Breast epithelium (tissue), 4 donors: ENCODE measurements at regions not wholly inside any gene's neighbourhood (a gene's known extent, or its start where the extent isn't known, plus 50 kb on each side); places are given as distances from the start of the nearest gene placed in this dataset.

Experiments used
- DNase-seq, 2 donors: peaks; one replicate each; pipeline ENCODE4 v3.0.0-alpha.2; 2019; ENCODE audit warnings: low spot score in 2 of 2
- H3K27ac ChIP-seq, 2 donors: fragments of 200-600 bp; sonication (generic) in 1 of 2; one replicate each; pipeline ENCODE4 v1.5.1; 2016 to 2019; ENCODE audit warnings: mild to moderate bottlenecking in 1 of 2
- H3K27me3 ChIP-seq, 2 donors: fragments of 200-600 bp; sonication (generic) in 1 of 2; one replicate each; pipeline versions ENCODE4 v1.5.1 to v1.6.0; 2017 to 2019; ENCODE audit warnings: control low read depth in 1 of 2, mild to moderate bottlenecking in 1 of 2
- H3K36me3 ChIP-seq: fragments of 200-600 bp; one replicate; pipeline ENCODE4 v1.5.1; 2019
- H3K4me1 ChIP-seq, 2 donors: fragments of 200-600 bp; sonication (generic); one replicate each; pipeline ENCODE4 v1.5.1; 2016 to 2019; ENCODE audit warnings: control low read depth in 1 of 2
- H3K4me3 ChIP-seq, 3 donors: fragments of 200-600 bp; sonication (generic); 1 replicate in 2 of 3; 2 replicates in 1 of 3; pipeline ENCODE4 v1.5.1; 2016 to 2019; ENCODE audit warnings: mild to moderate bottlenecking in 3 of 3, moderate library complexity in 2 of 3
- H3K9me3 ChIP-seq, 2 donors: fragments of 200-600 bp; sonication (generic) in 1 of 2; one replicate each; pipeline ENCODE4 v1.5.1; 2016 to 2019; ENCODE audit warnings: control low read depth in 1 of 2
- CTCF ChIP-seq, 3 donors: fragments of 450-650 bp; IDR thresholded peaks; one replicate each; pipeline ENCODE4 v1.5.1; 2016 to 2017; ENCODE audit warnings: antibody characterized with exemption in 3 of 3, mild to moderate bottlenecking in 3 of 3, moderate library complexity in 3 of 3
- POLR2A ChIP-seq: fragments of 450-650 bp; IDR thresholded peaks from one replicate; pipeline ENCODE4 v1.6.1; 2016; ENCODE audit warnings: antibody characterized with exemption, mild to moderate bottlenecking, moderate library complexity
- POLR2AphosphoS5 ChIP-seq, 3 donors: sonication (generic); formaldehyde crosslinking; IDR thresholded peaks; one replicate each; pipeline ENCODE4 v1.6.1; 2017; ENCODE audit warnings: antibody characterized with exemption in 3 of 3
- intact Hi-C: fragments of 100-400 bp; cut with DNase I; formaldehyde crosslinking; loops from one replicate; pipeline ENCODE4 v1.15.1; 2023; ENCODE audit warnings: low total_unique reads

GRCh38 chr4:73679836-73680235 is 59.6 kb upstream of the RASSF6 start:
- Histone ChIP-seq H3K4me1 (no peaks in the 10 kb centered on the region), H3K27ac (no peak overlapping the region), H3K9me3 (no peaks in the 10 kb centered on the region), H3K36me3 (no peaks in the 10 kb centered on the region), H3K4me3 (no peak overlapping the region), H3K27me3 (no peaks in the 10 kb centered on the region)
- no peak for DNase-seq
- no peak for TF ChIP-seq CTCF (IDR thresholded peaks at IDR 0.05)
- intact Hi-C loops: loop anchor here (5.0 kb wide), 1 partner anchor 877 kb away; no protein-coding TSS in a partner anchor

GRCh38 chr4:73681776-73682175 is 58.6 kb upstream of the CXCL8 start:
- no peaks in the 10 kb centered on the region for H3K27me3 ChIP-seq
- H3K4me1 ChIP-seq: no peaks in the 10 kb centered on the region
- H3K27ac ChIP-seq: no peak overlapping the region
- intact Hi-C loops: no loop called here
- H3K4me3 ChIP-seq: no peak overlapping the region
- no peak for DNase-seq
- TF ChIP-seq CTCF (IDR thresholded peaks at IDR 0.05) (no peak), POLR2AphosphoS5 (IDR thresholded peaks at IDR 0.05) (no peak)
- H3K9me3 ChIP-seq: no peaks in the 10 kb centered on the region
- H3K36me3 ChIP-seq: no peaks in the 10 kb centered on the region

- H3K27me3 ChIP-seq: no peaks in the 10 kb centered on the region
- H3K9me3 ChIP-seq: no peaks in the 10 kb centered on the region
- TF ChIP-seq POLR2AphosphoS5 (IDR thresholded peaks at IDR 0.05) (no peak), POLR2A (no peak), CTCF (IDR thresholded peaks at IDR 0.05) (no peak)
- no peak overlapping the region for H3K27ac ChIP-seq
- H3K36me3 ChIP-seq: no peaks in the 10 kb centered on the region
- H3K4me1 ChIP-seq: no peaks in the 10 kb centered on the region
- intact Hi-C loops: no loop called here
- no peak overlapping the region for H3K4me3 ChIP-seq
- no peak for DNase-seq
Measured at GRCh38 chr4:73682508-73682907, 57.9 kb upstream of the CXCL8 start.

GRCh38 chr4:73683033-73683432 is 57.3 kb upstream of the CXCL8 start:
- no peak for DNase-seq
- no peaks in the 10 kb centered on the region for H3K36me3 ChIP-seq
- H3K9me3 ChIP-seq: no peaks in the 10 kb centered on the region
- H3K27me3 ChIP-seq: no peaks in the 10 kb centered on the region
- no peak overlapping the region for H3K27ac ChIP-seq
- TF ChIP-seq POLR2AphosphoS5 (IDR thresholded peaks at IDR 0.05): no peak
- no peak for TF ChIP-seq CTCF (IDR thresholded peaks at IDR 0.05)
- no peak for TF ChIP-seq POLR2A
- no peak overlapping the region for H3K4me3 ChIP-seq
- no peaks in the 10 kb centered on the region for H3K4me1 ChIP-seq
- intact Hi-C loops: no loop called here

GRCh38 chr4:73683456-73683855 is 56.9 kb upstream of the CXCL8 start:
- Histone ChIP-seq H3K36me3 (no peaks in the 10 kb centered on the region), H3K27ac (no peak overlapping the region), H3K4me1 (no peaks in the 10 kb centered on the region), H3K4me3 (no peak overlapping the region), H3K9me3 (no peaks in the 10 kb centered on the region), H3K27me3 (no peaks in the 10 kb centered on the region)
- DNase-seq: no peak
- intact Hi-C loops: no loop called here
- no peak for TF ChIP-seq POLR2AphosphoS5 (IDR thresholded peaks at IDR 0.05)
- TF ChIP-seq CTCF (IDR thresholded peaks at IDR 0.05): no peak
- no peak for TF ChIP-seq POLR2A
